IMR-90 (cell line): ENCODE measurements at regions not wholly inside any gene's neighbourhood (a gene's known extent, or its start where the extent isn't known, plus 50 kb on each side); places are given as distances from the start of the nearest gene placed in this dataset.

Experiments
- ATAC-seq: fragments of 200-7000 bp; cut with Tn5 transposase; 2 replicates; pipeline ENCODE4 v1.9.1; 2020; ENCODE audit warnings: low read depth, mild to moderate bottlenecking, moderate library complexity
- BruUV-seq: library from RNA; stranded (reverse); fragments of 400-500 nt; replicated peaks from 2 replicates; lab custom pipeline; 2021; lab: Mats Ljungman, UMichigan
- CTCF ChIA-PET: fragments of 300-600 bp; formaldehyde crosslinking; extraction: SDS; loops from one replicate; lab custom pipeline; 2021; ENCODE audit warnings: antibody characterized with exemption; lab: Yijun Ruan, JAX
- POLR2A ChIA-PET: fragments of 300-600 bp; sonication (Branson Sonifier 250); formaldehyde crosslinking; loops from one replicate; lab custom pipeline; 2022; ENCODE audit warnings: antibody characterized with exemption; ENCODE audit not compliant: unreplicated experiment; lab: Charles Lee
- DNase-seq: peaks from one replicate; pipeline ENCODE4 v3.0.0; 2013
- H2AFZ ChIP-seq: replicated peaks from 2 replicates; pipeline ENCODE3; 2013; ENCODE audit warnings: low read length, mild to moderate bottlenecking; ENCODE audit not compliant: poor library complexity
- H2AK5ac ChIP-seq: 2 replicates; pipeline ENCODE4 v1.6.1; 2013; ENCODE audit warnings: low read depth, low read length, inconsistent platforms
- H2AK9ac ChIP-seq: replicated peaks from 2 replicates; pipeline ENCODE3; 2013; ENCODE audit warnings: mild to moderate bottlenecking, low read depth, low read length, moderate library complexity; ENCODE audit not compliant: poor library complexity
- H2BK120ac ChIP-seq: 2 replicates; pipeline ENCODE4 v1.6.1; 2013; ENCODE audit warnings: low read depth, low read length, inconsistent platforms
- H2BK15ac ChIP-seq: 3 replicates; pipeline ENCODE4 v1.6.1; 2013; ENCODE audit warnings: low read depth, low read length, inconsistent platforms
- H2BK20ac ChIP-seq: 2 replicates; pipeline ENCODE4 v1.6.1; 2013; ENCODE audit warnings: low read depth, mild to moderate bottlenecking, inconsistent platforms, low read length, moderate library complexity
- H2BK5ac ChIP-seq: 2 replicates; pipeline ENCODE4 v1.6.1; 2013; ENCODE audit warnings: mild to moderate bottlenecking, low read depth, low read length, inconsistent platforms; ENCODE audit not compliant: poor library complexity, severe bottlenecking
- H3K14ac ChIP-seq: replicated peaks from 2 replicates; pipeline ENCODE4 v1.6.1; 2013; ENCODE audit warnings: low read depth, low read length, inconsistent platforms
- H3K18ac ChIP-seq: 2 replicates; pipeline ENCODE4 v1.6.1; 2013; ENCODE audit warnings: low read depth, low read length, control low read depth
- H3K23ac ChIP-seq: 2 replicates; pipeline ENCODE4 v1.6.1; 2013; ENCODE audit warnings: low read depth, low read length, inconsistent platforms
- H3K27ac ChIP-seq: 2 replicates; pipeline ENCODE4 v1.5.1; 2013; ENCODE audit warnings: mild to moderate bottlenecking, control low read depth, low read length; ENCODE audit not compliant: insufficient read depth
- H3K27me3 ChIP-seq: 2 replicates; pipeline ENCODE4 v1.6.1; 2013; ENCODE audit warnings: low read length; ENCODE audit not compliant: control insufficient read depth, insufficient read depth
- H3K36me3 ChIP-seq: 2 replicates; pipeline ENCODE4 v1.6.1; 2013; ENCODE audit warnings: low read length, mixed read lengths; ENCODE audit not compliant: control insufficient read depth, insufficient read depth
- H3K4ac ChIP-seq: 2 replicates; pipeline ENCODE4 v1.6.1; 2013; ENCODE audit warnings: low read depth, low read length, inconsistent platforms
- H3K4me1 ChIP-seq: 2 replicates; pipeline ENCODE4 v1.6.1; 2013; ENCODE audit warnings: low read length, mixed read lengths; ENCODE audit not compliant: control insufficient read depth, insufficient read depth
- H3K4me2 ChIP-seq: 2 replicates; pipeline ENCODE4 v1.6.1; 2013; ENCODE audit warnings: low read depth, mild to moderate bottlenecking, control low read depth, low read length, moderate library complexity
- H3K4me3 ChIP-seq: 2 replicates; pipeline ENCODE4 v1.5.1; 2013; ENCODE audit warnings: low read depth, mild to moderate bottlenecking, control low read depth, low read length, moderate library complexity; ENCODE audit not compliant: insufficient read depth
- H3K56ac ChIP-seq: 2 replicates; pipeline ENCODE4 v1.6.1; 2013; ENCODE audit warnings: low read length, inconsistent platforms; ENCODE audit not compliant: insufficient read depth; ENCODE audit errors: extremely low read depth
- H3K79me1 ChIP-seq, 2 experiments: 2 replicates each; pipeline ENCODE4 v1.6.1; 2013; ENCODE audit warnings: low read length in 2 of 2, inconsistent platforms in 1 of 2, low read depth in 1 of 2
- H3K9ac ChIP-seq: 2 replicates; pipeline ENCODE4 v1.6.1; 2013; ENCODE audit warnings: low read depth, low read length, control low read depth
- H3K9me1 ChIP-seq: 2 replicates; pipeline ENCODE4 v1.6.1; 2013; ENCODE audit warnings: low read length, inconsistent platforms; ENCODE audit not compliant: insufficient read depth
- H3K9me3 ChIP-seq: 2 replicates; pipeline ENCODE4 v1.6.1; 2013; ENCODE audit warnings: low read length; ENCODE audit not compliant: control insufficient read depth, insufficient read depth
- H4K20me1 ChIP-seq: 2 replicates; pipeline ENCODE4 v1.6.1; 2013; ENCODE audit warnings: low read length, inconsistent platforms; ENCODE audit not compliant: insufficient read depth
- H4K5ac ChIP-seq: 2 replicates; pipeline ENCODE4 v1.6.1; 2013; ENCODE audit warnings: mild to moderate bottlenecking, low read depth, low read length, control low read depth
- H4K8ac ChIP-seq, 2 experiments: 2 replicates each; pipeline ENCODE4 v1.6.1; 2013; ENCODE audit warnings: low read depth in 2 of 2, low read length in 2 of 2, control low read depth in 1 of 2, inconsistent platforms in 1 of 2
- H4K91ac ChIP-seq: 2 replicates; pipeline ENCODE4 v1.6.1; 2013; ENCODE audit warnings: low read depth, low read length, inconsistent platforms; ENCODE audit not compliant: insufficient read depth
- CEBPB ChIP-seq: IDR thresholded peaks from 2 replicates; pipeline ENCODE4 v1.6.1; 2012; ENCODE audit warnings: low read depth, low read length, improper control_type of control experiment
- CHD1 ChIP-seq: IDR thresholded peaks from 2 replicates; pipeline ENCODE4 v1.6.1; 2012; ENCODE audit warnings: low read depth, low read length, improper control_type of control experiment
- FOS ChIP-seq: fragments of 150-350 bp; IDR thresholded peaks from 2 replicates; pipeline ENCODE4 v1.6.1; 2016; ENCODE audit warnings: low read depth, low read length
- MAFK ChIP-seq: IDR thresholded peaks from 2 replicates; pipeline ENCODE4 v1.6.1; 2012; ENCODE audit warnings: low read depth, low read length, improper control_type of control experiment
- MAZ ChIP-seq: IDR thresholded peaks from 2 replicates; pipeline ENCODE4 v1.6.1; 2012; ENCODE audit warnings: low read depth, mild to moderate bottlenecking, low read length, improper control_type of control experiment, moderate library complexity, borderline replicate concordance
- MXI1 ChIP-seq: IDR thresholded peaks from 2 replicates; pipeline ENCODE4 v1.6.1; 2012; ENCODE audit warnings: low read depth, mild to moderate bottlenecking, low read length, moderate library complexity, borderline replicate concordance
- NFE2L2 ChIP-seq: fragments of 150-350 bp; IDR thresholded peaks from 2 replicates; pipeline ENCODE4 v1.6.1; 2016; ENCODE audit warnings: low read depth, mild to moderate bottlenecking, low read length
- POLR2A ChIP-seq: IDR thresholded peaks from 2 replicates; pipeline ENCODE4 v1.6.1; 2012; ENCODE audit warnings: mild to moderate bottlenecking, low read depth, low read length
- RAD21 ChIP-seq: IDR thresholded peaks from 2 replicates; pipeline ENCODE4 v1.6.1; 2012; ENCODE audit warnings: low read length, improper control_type of control experiment
- RFX5 ChIP-seq: IDR thresholded peaks from 2 replicates; pipeline ENCODE4 v1.8.0; 2012; ENCODE audit warnings: low read depth, mild to moderate bottlenecking, low read length, moderate library complexity
- SMC3 ChIP-seq: fragments of 150-350 bp; IDR thresholded peaks from 2 replicates; pipeline ENCODE4 v1.6.1; 2016; ENCODE audit warnings: low read depth, mild to moderate bottlenecking, antibody characterized with exemption, low read length, moderate library complexity
- WGBS, 2 experiments: methylation state at CpG; one replicate each; pipeline versions ENCODE4 v1.1.5 to v1.1.7; 2013; ENCODE audit warnings: missing lambda C conversion rate in 2 of 2; ENCODE audit not compliant: insufficient read length in 1 of 2; ENCODE audit errors: extremely low coverage in 2 of 2; 5-methylcytosine and 5-hydroxymethylcytosine counted together
- dilution Hi-C: fragments of 300-500 bp; cut with HindIII; formaldehyde crosslinking; loops from one replicate; pipeline ENCODE4 v1.14.3; 2018; ENCODE audit warnings: low sequenced_read_pairs; ENCODE audit not compliant: unreplicated experiment
- in situ Hi-C: fragments of 300-500 bp; cut with MboI; formaldehyde crosslinking; loops from 3 replicates; pipeline ENCODE4 v1.14.3; 2019; ENCODE audit warnings: low sequenced_read_pairs, inconsistent platforms, mixed read lengths
- intact Hi-C: fragments of 100-400 bp; cut with micrococcal nuclease; formaldehyde crosslinking; loops from 2 replicates; pipeline ENCODE4 v1.10.0; 2022
- TF ChIP-seq, protein P1 (sequence below): fragments of 150-350 bp; IDR thresholded peaks from 2 replicates; pipeline ENCODE4 v1.6.1; 2017; ENCODE audit warnings: mild to moderate bottlenecking, antibody characterized with exemption, low read length, low read depth
- TF ChIP-seq, protein P2 (sequence below): fragments of 150-350 bp; IDR thresholded peaks from 2 replicates; pipeline ENCODE4 v1.6.1; 2016; ENCODE audit warnings: low read depth, mild to moderate bottlenecking, low read length, moderate library complexity, borderline replicate concordance
- TF ChIP-seq, protein P3 (sequence below): conservative IDR thresholded peaks from 2 replicates; pipeline ENCODE4 v1.5.1; 2012; ENCODE audit warnings: mild to moderate bottlenecking, low read depth, low read length, improper control_type of control experiment

DNA sequence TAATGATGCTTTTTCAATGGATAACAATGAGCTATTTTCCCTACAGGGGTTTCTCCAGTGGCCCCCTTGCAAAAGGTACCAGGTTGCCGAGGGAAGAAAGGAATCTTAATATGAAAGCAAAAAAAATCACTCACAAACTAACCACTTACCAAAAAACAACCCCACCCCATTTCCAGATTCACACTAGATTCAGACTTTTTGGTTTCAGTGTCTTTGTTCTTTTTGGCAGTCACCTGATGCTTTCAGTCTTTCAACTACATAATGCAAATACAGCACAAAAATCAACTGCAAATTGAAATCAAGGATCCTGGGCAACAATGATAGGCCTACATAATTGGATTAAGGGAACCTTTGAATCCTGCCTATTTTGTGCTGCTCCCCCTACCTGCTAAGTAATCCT lies 71.1 kb upstream of the RAP2B start:
- Histone ChIP-seq H3K4me2 (no peak overlapping the region), H3K23ac (no peak overlapping the region), H3K9me1 (no peaks in the 10 kb centered on the region), H3K4ac (no peak overlapping the region), H2AK5ac (no peak overlapping the region), H3K18ac (no peak overlapping the region), H3K36me3 (no peaks in the 10 kb centered on the region), H3K14ac (no peak overlapping the region), H4K91ac (no peak overlapping the region), H2AFZ (no peak overlapping the region), H2BK15ac (no peak overlapping the region), H2AK9ac (no peak overlapping the region), H3K4me3 (no peak overlapping the region), H2BK20ac (no peak overlapping the region), H2BK5ac (no peak overlapping the region), H4K8ac (no peak overlapping the region), H3K9ac (no peak overlapping the region), H3K9me3 (no peaks in the 10 kb centered on the region), H3K56ac (no peak overlapping the region), H3K27ac (no peak overlapping the region), H4K20me1 (no peaks in the 10 kb centered on the region), H3K4me1 (no peaks in the 10 kb centered on the region), H4K5ac (no peak overlapping the region), H3K27me3 (peaks cover 2% of the 10 kb centered on the region; the same call in 1 of the 2 replicates), H2BK120ac (no peak overlapping the region), H3K79me1 (no peaks in the 10 kb centered on the region)
- ChIA-PET CTCF (no interaction called here), POLR2A (no interaction called here)
- ATAC-seq = no peak
- TF ChIP-seq RFX5 (no peak), CHD1 (no peak), FOS (no peak), NFE2L2 (no peak), RAD21 (no peak), CEBPB (no peak), POLR2A (no peak), SMC3 (no peak), MAZ (no peak), MAFK (no peak), MXI1 (no peak)
- TF ChIP-seq, protein P1, sequence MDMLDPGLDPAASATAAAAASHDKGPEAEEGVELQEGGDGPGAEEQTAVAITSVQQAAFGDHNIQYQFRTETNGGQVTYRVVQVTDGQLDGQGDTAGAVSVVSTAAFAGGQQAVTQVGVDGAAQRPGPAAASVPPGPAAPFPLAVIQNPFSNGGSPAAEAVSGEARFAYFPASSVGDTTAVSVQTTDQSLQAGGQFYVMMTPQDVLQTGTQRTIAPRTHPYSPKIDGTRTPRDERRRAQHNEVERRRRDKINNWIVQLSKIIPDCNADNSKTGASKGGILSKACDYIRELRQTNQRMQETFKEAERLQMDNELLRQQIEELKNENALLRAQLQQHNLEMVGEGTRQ = no peak
- TF ChIP-seq, protein P2, sequence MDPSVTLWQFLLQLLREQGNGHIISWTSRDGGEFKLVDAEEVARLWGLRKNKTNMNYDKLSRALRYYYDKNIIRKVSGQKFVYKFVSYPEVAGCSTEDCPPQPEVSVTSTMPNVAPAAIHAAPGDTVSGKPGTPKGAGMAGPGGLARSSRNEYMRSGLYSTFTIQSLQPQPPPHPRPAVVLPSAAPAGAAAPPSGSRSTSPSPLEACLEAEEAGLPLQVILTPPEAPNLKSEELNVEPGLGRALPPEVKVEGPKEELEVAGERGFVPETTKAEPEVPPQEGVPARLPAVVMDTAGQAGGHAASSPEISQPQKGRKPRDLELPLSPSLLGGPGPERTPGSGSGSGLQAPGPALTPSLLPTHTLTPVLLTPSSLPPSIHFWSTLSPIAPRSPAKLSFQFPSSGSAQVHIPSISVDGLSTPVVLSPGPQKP = no peak
- TF ChIP-seq, protein P3, sequence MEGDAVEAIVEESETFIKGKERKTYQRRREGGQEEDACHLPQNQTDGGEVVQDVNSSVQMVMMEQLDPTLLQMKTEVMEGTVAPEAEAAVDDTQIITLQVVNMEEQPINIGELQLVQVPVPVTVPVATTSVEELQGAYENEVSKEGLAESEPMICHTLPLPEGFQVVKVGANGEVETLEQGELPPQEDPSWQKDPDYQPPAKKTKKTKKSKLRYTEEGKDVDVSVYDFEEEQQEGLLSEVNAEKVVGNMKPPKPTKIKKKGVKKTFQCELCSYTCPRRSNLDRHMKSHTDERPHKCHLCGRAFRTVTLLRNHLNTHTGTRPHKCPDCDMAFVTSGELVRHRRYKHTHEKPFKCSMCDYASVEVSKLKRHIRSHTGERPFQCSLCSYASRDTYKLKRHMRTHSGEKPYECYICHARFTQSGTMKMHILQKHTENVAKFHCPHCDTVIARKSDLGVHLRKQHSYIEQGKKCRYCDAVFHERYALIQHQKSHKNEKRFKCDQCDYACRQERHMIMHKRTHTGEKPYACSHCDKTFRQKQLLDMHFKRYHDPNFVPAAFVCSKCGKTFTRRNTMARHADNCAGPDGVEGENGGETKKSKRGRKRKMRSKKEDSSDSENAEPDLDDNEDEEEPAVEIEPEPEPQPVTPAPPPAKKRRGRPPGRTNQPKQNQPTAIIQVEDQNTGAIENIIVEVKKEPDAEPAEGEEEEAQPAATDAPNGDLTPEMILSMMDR = no peak
- in situ Hi-C loops = no loop called here
- BruUV-seq = no TSS peak
- intact Hi-C loops = no loop called here
- no CpG with 5 or more reads among the region's 1 CpG for WGBS, 2 experiments
- dilution Hi-C loops = no loop called here
- no peak for DNase-seq
